Peyer's patch (tissue), 4 donors: ENCODE measurements at regions not wholly inside any gene's neighbourhood (a gene's known extent, or its start where the extent isn't known, plus 50 kb on each side); places are given as distances from the start of the nearest gene placed in this dataset.

Experiments
- DNase-seq, 3 donors: peaks; one replicate each; pipeline ENCODE4 v3.0.0-alpha.2; 2017 to 2019
- H3K27ac ChIP-seq, 4 donors: fragments of 200-600 bp; sonication (generic); one replicate each; pipeline ENCODE4 v1.5.1; 2016 to 2019
- H3K27me3 ChIP-seq, 2 donors: fragments of 200-600 bp; sonication (generic); one replicate each; pipeline ENCODE4 v1.5.1; 2019
- H3K36me3 ChIP-seq, 3 donors: fragments of 200-600 bp; sonication (generic); one replicate each; pipeline ENCODE4 v1.5.1; 2016 to 2019
- H3K4me1 ChIP-seq, 4 donors: fragments of 200-600 bp; sonication (generic); one replicate each; pipeline ENCODE4 v1.5.1; 2016 to 2019
- H3K4me3 ChIP-seq, 4 donors: fragments of 200-600 bp; sonication (generic); 1 replicate in 3 of 4; 2 replicates in 1 of 4; pipeline ENCODE4 v1.5.1; 2016 to 2019; ENCODE audit warnings: mild to moderate bottlenecking in 1 of 4
- H3K9me3 ChIP-seq, 4 donors: fragments of 200-600 bp; sonication (generic); one replicate each; pipeline ENCODE4 v1.5.1; 2016 to 2019; ENCODE audit warnings: mild to moderate bottlenecking in 1 of 4
- CTCF ChIP-seq, 6 experiments: fragments of 450-650 bp in 4 of 6; fragments of 200-600 bp in 2 of 6; sonication (generic) in 1 of 6; IDR thresholded peaks; one replicate each; pipeline ENCODE4 v1.5.1; 2017 to 2019; ENCODE audit warnings: antibody characterized with exemption in 6 of 6, mild to moderate bottlenecking in 3 of 6, moderate library complexity in 1 of 6
- POLR2A ChIP-seq, 2 donors: fragments of 450-650 bp; IDR thresholded peaks; one replicate each; pipeline ENCODE4 v1.5.1; 2017; ENCODE audit warnings: antibody characterized with exemption in 2 of 2, mild to moderate bottlenecking in 2 of 2, moderate library complexity in 2 of 2

DNA sequence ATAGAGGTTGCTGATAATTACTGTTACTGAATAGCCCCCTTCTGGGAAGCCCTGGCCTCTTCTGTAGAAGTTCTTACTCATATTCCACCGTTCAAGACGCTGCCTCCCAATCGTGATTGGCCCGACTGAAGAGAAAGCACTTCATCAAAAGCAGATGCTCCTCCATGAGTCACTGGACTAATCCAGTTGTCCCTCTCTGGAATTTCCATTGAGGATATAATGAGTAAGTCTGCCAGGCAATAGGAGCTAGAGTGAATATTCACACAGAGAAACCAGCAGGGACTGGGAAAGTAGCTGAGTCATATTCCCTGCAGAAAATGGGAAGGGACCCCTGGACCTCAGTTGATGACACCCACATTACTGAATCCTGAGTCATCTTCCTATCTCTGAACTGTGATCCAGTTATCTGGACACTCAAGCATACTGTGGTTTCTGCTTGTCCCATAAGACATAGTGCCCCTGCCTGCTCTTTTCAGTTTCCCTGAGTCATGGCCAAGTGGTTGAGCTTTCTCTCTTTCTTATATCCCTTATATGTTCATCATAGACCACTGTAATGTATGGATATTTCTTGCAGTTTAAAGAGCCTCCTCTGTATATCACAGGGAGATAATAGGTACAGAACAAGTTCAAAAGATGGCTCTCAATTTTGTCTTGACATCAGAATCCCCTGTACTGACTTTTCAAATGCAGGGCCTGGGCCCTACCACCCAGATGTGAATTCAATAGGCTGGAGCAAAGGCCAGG, 151.2 kb upstream of the CDIN1 start:
- H3K4me1 ChIP-seq: no peaks in the 10 kb centered on the region
- H3K27me3 ChIP-seq: no peaks in the 10 kb centered on the region
- DNase-seq: no peak
- H3K27ac ChIP-seq: no peak overlapping the region
- TF ChIP-seq POLR2A (IDR thresholded peaks at IDR 0.05): no peak
- H3K36me3 ChIP-seq: no peaks in the 10 kb centered on the region
- H3K4me3 ChIP-seq: no peak overlapping the region
- no peaks in the 10 kb centered on the region for H3K9me3 ChIP-seq

DNA sequence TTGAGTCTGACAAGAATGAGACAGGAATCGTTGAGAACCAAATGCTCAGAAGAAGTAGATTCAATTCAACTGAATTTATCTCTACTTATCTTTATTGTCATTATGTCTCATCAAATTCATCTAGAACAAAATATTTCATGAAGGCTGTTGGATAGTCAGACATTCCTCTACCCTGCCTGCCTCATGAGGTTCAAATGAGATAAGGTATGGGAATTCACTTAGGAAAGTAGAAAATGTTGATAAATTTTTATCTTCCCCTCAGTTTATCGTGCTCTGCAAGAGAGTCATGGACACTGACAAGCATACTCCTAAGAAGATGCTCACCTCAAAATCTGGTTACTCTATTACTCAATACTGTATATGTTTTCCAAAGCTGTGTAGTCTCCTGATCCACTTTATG, 149.7 kb upstream of the CDIN1 start:
- no peaks in the 10 kb centered on the region for H3K36me3 ChIP-seq
- H3K27me3 ChIP-seq: no peaks in the 10 kb centered on the region
- TF ChIP-seq CTCF (IDR thresholded peaks at IDR 0.05) (no peak), POLR2A (IDR thresholded peaks at IDR 0.05) (no peak)
- H3K9me3 ChIP-seq: no peaks in the 10 kb centered on the region
- DNase-seq: no peak
- no peak overlapping the region for H3K4me3 ChIP-seq
- no peaks in the 10 kb centered on the region for H3K4me1 ChIP-seq
- no peak overlapping the region for H3K27ac ChIP-seq

- TF ChIP-seq CTCF (IDR thresholded peaks at IDR 0.05) (no peak), POLR2A (IDR thresholded peaks at IDR 0.05) (no peak)
- Histone ChIP-seq H3K4me1 (no peaks in the 10 kb centered on the region), H3K9me3 (no peaks in the 10 kb centered on the region), H3K27me3 (no peaks in the 10 kb centered on the region), H3K36me3 (no peaks in the 10 kb centered on the region), H3K4me3 (no peak overlapping the region), H3K27ac (no peak overlapping the region)
- DNase-seq: no peak
Observed at GRCh38 chr15:36430280-36430679, 149.1 kb upstream of the CDIN1 start.

- Histone ChIP-seq H3K4me3 (no peak overlapping the region), H3K27me3 (no peaks in the 10 kb centered on the region), H3K9me3 (no peaks in the 10 kb centered on the region), H3K4me1 (no peaks in the 10 kb centered on the region), H3K27ac (no peak overlapping the region), H3K36me3 (no peaks in the 10 kb centered on the region)
- DNase-seq: no peak
- TF ChIP-seq CTCF (IDR thresholded peaks at IDR 0.05): no peak
- no peak for TF ChIP-seq POLR2A (IDR thresholded peaks at IDR 0.05)
Observed at GRCh38 chr15:36430726-36431265, 148.6 kb upstream of the CDIN1 start.

GRCh38 chr15:36432161-36432560, 147.3 kb upstream of the CDIN1 start:
- Histone ChIP-seq H3K4me1 (no peaks in the 10 kb centered on the region), H3K27ac (no peak overlapping the region), H3K4me3 (no peak overlapping the region), H3K27me3 (no peaks in the 10 kb centered on the region), H3K36me3 (no peaks in the 10 kb centered on the region), H3K9me3 (no peaks in the 10 kb centered on the region)
- DNase-seq: no peak
- TF ChIP-seq POLR2A (IDR thresholded peaks at IDR 0.05) (no peak), CTCF (IDR thresholded peaks at IDR 0.05) (no peak)

DNA sequence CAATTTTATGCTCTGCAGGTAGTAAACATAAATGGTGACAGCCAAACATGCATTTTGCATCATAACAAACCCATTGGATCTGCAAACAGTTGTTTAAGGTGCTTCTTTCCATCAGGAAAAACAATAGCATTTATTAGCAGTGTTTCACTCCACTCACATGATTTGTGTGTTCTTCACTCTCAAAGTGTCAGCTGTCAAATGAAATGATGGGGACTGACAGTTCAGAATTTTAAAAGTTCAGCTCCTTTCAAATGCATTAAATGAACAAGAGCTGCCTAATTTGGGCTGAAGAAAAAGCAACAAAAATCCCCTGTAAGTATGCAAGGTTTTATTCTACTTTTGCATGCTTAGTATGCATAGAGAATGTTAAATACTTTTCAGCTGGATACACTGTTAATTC, 145.2 kb upstream of the CDIN1 start:
- no peaks in the 10 kb centered on the region for H3K27me3 ChIP-seq
- H3K4me1 ChIP-seq: no peaks in the 10 kb centered on the region
- H3K27ac ChIP-seq: no peak overlapping the region
- H3K4me3 ChIP-seq: no peak overlapping the region
- no peak for DNase-seq
- H3K9me3 ChIP-seq: no peaks in the 10 kb centered on the region
- no peaks in the 10 kb centered on the region for H3K36me3 ChIP-seq
- TF ChIP-seq CTCF (IDR thresholded peaks at IDR 0.05): no peak
- TF ChIP-seq POLR2A (IDR thresholded peaks at IDR 0.05): no peak
